SK-N-SH treated with all-trans-retinoic acid at 6 μM for 48 hours (cell line): ENCODE measurements at regions not wholly inside any gene's neighbourhood (a gene's known extent, or its start where the extent isn't known, plus 50 kb on each side); places are given as distances from the start of the nearest gene placed in this dataset.

ENCODE experiments used
- ATAC-seq: fragments of 200-7000 bp; cut with Tn5 transposase; 3 replicates; pipeline ENCODE4 v1.9.1; 2020; ENCODE audit warnings: mild to moderate bottlenecking, moderate library complexity
- ARNTL ChIP-seq: fragments of 450-650 bp; formaldehyde crosslinking; IDR thresholded peaks from 2 replicates; pipeline ENCODE4 v1.5.0; 2020; ENCODE audit warnings: low read depth, mild to moderate bottlenecking, moderate library complexity, borderline replicate concordance
- CSDC2 ChIP-seq: fragments of 250-450 bp; sonication (Bioruptor Pico); IDR thresholded peaks from 2 replicates; pipeline ENCODE4 v1.5.0; 2020; ENCODE audit warnings: mild to moderate bottlenecking, moderate library complexity
- CSRNP3 ChIP-seq: fragments of 250-450 bp; sonication (Bioruptor Pico); IDR thresholded peaks from 2 replicates; pipeline ENCODE4 v1.5.1; 2021; ENCODE audit warnings: mild to moderate bottlenecking, moderate library complexity
- ESRRG ChIP-seq: fragments of 250-450 bp; sonication (Bioruptor Pico); IDR thresholded peaks from 2 replicates; pipeline ENCODE4 v1.6.1; 2021; ENCODE audit warnings: mild to moderate bottlenecking
- GLIS3 ChIP-seq: fragments of 250-450 bp; sonication (Bioruptor Pico); IDR thresholded peaks from 2 replicates; pipeline ENCODE4 v1.5.0; 2020; ENCODE audit warnings: mild to moderate bottlenecking, moderate library complexity
- ISL1 ChIP-seq: fragments of 250-450 bp; sonication (Bioruptor Pico); IDR thresholded peaks from 2 replicates; pipeline ENCODE4 v2.1.2; 2022; ENCODE audit warnings: mild to moderate bottlenecking, moderate library complexity
- OSR1 ChIP-seq: fragments of 250-450 bp; sonication (Bioruptor Pico); IDR thresholded peaks from 2 replicates; pipeline ENCODE4 v1.8.0; 2022; ENCODE audit warnings: moderate library complexity, mild to moderate bottlenecking, inconsistent platforms
- PATZ1 ChIP-seq: fragments of 250-450 bp; sonication (Bioruptor Pico); IDR thresholded peaks from 2 replicates; pipeline ENCODE4 v1.8.0; 2020; ENCODE audit warnings: mild to moderate bottlenecking, moderate library complexity, borderline replicate concordance
- PPARA ChIP-seq: fragments of 250-450 bp; sonication (Bioruptor Pico); IDR thresholded peaks from 2 replicates; pipeline ENCODE4 v1.5.0; 2020; ENCODE audit warnings: mild to moderate bottlenecking, borderline replicate concordance
- RARB ChIP-seq: fragments of 250-450 bp; sonication (Bioruptor Pico); IDR thresholded peaks from 2 replicates; pipeline ENCODE4 v1.8.0; 2021; ENCODE audit warnings: mild to moderate bottlenecking, moderate library complexity
- SNAI2 ChIP-seq: fragments of 250-450 bp; sonication (Bioruptor Pico); IDR thresholded peaks from 2 replicates; pipeline ENCODE4 v1.5.0; 2020; ENCODE audit warnings: mild to moderate bottlenecking, moderate library complexity
- TOX ChIP-seq: fragments of 250-450 bp; sonication (Bioruptor Pico); IDR thresholded peaks from 2 replicates; pipeline ENCODE4 v1.8.0; 2021; ENCODE audit warnings: mild to moderate bottlenecking, moderate library complexity, borderline replicate concordance
- ZC3H10 ChIP-seq: fragments of 250-450 bp; sonication (Bioruptor Pico); IDR thresholded peaks from 2 replicates; pipeline ENCODE4 v1.5.1; 2021; ENCODE audit warnings: mild to moderate bottlenecking, moderate library complexity
- ZFP30 ChIP-seq: fragments of 450-650 bp; formaldehyde crosslinking; IDR thresholded peaks from 2 replicates; pipeline ENCODE4 v1.5.0; 2022; ENCODE audit warnings: mild to moderate bottlenecking, moderate library complexity
- ZNF565 ChIP-seq: fragments of 450-650 bp; formaldehyde crosslinking; conservative IDR thresholded peaks from 2 replicates; pipeline ENCODE4 v1.5.0; 2020; ENCODE audit warnings: low read depth, mild to moderate bottlenecking, moderate library complexity
- ZNF70 ChIP-seq: fragments of 450-650 bp; formaldehyde crosslinking; IDR thresholded peaks from 2 replicates; pipeline ENCODE4 v1.5.0; 2020; ENCODE audit warnings: mild to moderate bottlenecking, moderate library complexity
- ZNF8 ChIP-seq: fragments of 450-650 bp; formaldehyde crosslinking; IDR thresholded peaks from 2 replicates; pipeline ENCODE4 v1.5.0; 2020; ENCODE audit warnings: mild to moderate bottlenecking, moderate library complexity
- TF ChIP-seq, protein P1 (sequence below): fragments of 250-450 bp; sonication (Bioruptor Pico); IDR thresholded peaks from 2 replicates; pipeline ENCODE4 v1.5.0; 2020; ENCODE audit warnings: mild to moderate bottlenecking, moderate library complexity
- TF ChIP-seq, protein P2 (sequence below): fragments of 250-450 bp; sonication (Bioruptor Pico); IDR thresholded peaks from 2 replicates; pipeline ENCODE4 v1.5.1; 2020; ENCODE audit warnings: low read depth, mild to moderate bottlenecking, moderate library complexity
- TF ChIP-seq, protein P3 (sequence below): fragments of 250-450 bp; sonication (Bioruptor Pico); IDR thresholded peaks from 2 replicates; pipeline ENCODE4 v1.8.0; 2021; ENCODE audit warnings: low read depth, mild to moderate bottlenecking, moderate library complexity, borderline replicate concordance

- TF ChIP-seq CSRNP3 (no peak), ISL1 (peak; percentile 32; the same call in 1 of the 2 replicates)
- ATAC-seq: peak; percentile 88
Measured at GRCh38 chr4:106816496-106816895, 219.6 kb downstream of the DKK2 start.

- TF ChIP-seq ZC3H10 (CRISPR knock-in tag) (no peak), ISL1 (no peak), ZNF70 (CRISPR knock-in tag) (no peak), ESRRG (CRISPR knock-in tag) (no peak), PATZ1 (CRISPR knock-in tag) (no peak), TOX (CRISPR knock-in tag) (no peak), PPARA (CRISPR knock-in tag) (no peak), CSRNP3 (no peak), RARB (CRISPR knock-in tag) (no peak), ARNTL (CRISPR knock-in tag) (no peak), ZNF8 (CRISPR knock-in tag) (no peak), OSR1 (no peak), GLIS3 (CRISPR knock-in tag) (no peak), ZNF565 (no peak), ZFP30 (CRISPR knock-in tag) (no peak), CSDC2 (CRISPR knock-in tag) (no peak)
- TF ChIP-seq, protein P1, sequence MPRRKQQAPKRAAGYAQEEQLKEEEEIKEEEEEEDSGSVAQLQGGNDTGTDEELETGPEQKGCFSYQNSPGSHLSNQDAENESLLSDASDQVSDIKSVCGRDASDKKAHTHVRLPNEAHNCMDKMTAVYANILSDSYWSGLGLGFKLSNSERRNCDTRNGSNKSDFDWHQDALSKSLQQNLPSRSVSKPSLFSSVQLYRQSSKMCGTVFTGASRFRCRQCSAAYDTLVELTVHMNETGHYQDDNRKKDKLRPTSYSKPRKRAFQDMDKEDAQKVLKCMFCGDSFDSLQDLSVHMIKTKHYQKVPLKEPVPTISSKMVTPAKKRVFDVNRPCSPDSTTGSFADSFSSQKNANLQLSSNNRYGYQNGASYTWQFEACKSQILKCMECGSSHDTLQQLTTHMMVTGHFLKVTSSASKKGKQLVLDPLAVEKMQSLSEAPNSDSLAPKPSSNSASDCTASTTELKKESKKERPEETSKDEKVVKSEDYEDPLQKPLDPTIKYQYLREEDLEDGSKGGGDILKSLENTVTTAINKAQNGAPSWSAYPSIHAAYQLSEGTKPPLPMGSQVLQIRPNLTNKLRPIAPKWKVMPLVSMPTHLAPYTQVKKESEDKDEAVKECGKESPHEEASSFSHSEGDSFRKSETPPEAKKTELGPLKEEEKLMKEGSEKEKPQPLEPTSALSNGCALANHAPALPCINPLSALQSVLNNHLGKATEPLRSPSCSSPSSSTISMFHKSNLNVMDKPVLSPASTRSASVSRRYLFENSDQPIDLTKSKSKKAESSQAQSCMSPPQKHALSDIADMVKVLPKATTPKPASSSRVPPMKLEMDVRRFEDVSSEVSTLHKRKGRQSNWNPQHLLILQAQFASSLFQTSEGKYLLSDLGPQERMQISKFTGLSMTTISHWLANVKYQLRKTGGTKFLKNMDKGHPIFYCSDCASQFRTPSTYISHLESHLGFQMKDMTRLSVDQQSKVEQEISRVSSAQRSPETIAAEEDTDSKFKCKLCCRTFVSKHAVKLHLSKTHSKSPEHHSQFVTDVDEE (CRISPR knock-in tag): no peak
- TF ChIP-seq, protein P2, sequence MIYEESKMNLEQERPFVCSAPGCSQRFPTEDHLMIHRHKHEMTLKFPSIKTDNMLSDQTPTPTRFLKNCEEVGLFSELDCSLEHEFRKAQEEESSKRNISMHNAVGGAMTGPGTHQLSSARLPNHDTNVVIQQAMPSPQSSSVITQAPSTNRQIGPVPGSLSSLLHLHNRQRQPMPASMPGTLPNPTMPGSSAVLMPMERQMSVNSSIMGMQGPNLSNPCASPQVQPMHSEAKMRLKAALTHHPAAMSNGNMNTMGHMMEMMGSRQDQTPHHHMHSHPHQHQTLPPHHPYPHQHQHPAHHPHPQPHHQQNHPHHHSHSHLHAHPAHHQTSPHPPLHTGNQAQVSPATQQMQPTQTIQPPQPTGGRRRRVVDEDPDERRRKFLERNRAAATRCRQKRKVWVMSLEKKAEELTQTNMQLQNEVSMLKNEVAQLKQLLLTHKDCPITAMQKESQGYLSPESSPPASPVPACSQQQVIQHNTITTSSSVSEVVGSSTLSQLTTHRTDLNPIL (CRISPR knock-in tag): no peak
- TF ChIP-seq, protein P3, sequence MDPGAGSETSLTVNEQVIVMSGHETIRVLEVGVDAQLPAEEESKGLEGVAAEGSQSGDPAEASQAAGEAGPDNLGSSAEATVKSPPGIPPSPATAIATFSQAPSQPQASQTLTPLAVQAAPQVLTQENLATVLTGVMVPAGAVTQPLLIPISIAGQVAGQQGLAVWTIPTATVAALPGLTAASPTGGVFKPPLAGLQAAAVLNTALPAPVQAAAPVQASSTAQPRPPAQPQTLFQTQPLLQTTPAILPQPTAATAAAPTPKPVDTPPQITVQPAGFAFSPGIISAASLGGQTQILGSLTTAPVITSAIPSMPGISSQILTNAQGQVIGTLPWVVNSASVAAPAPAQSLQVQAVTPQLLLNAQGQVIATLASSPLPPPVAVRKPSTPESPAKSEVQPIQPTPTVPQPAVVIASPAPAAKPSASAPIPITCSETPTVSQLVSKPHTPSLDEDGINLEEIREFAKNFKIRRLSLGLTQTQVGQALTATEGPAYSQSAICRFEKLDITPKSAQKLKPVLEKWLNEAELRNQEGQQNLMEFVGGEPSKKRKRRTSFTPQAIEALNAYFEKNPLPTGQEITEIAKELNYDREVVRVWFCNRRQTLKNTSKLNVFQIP (CRISPR knock-in tag): no peak
- ATAC-seq: no peak
Measured at GRCh38 chr4:106810122-106810521, 226.0 kb downstream of the DKK2 start.

DNA sequence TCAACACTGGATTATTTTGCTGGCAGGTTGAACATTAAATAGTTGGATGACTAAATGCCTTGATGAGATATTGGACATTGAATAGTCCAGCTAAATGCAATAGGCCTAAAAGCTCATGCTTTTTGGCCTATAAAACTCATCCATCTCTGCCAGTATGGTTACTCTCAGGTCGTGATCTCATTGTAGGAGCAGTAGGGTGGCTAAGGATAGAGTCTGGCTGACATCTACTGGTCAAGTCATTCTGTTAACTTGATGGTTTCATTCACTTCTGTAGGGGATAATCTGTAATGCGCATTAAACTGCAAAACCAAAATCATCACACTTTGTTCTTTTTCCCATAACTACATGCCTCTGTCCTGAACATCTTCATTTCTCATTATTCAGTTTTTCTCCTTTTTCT lies 227.0 kb downstream of the DKK2 start:
- TF ChIP-seq SNAI2 (CRISPR knock-in tag): no peak
- TF ChIP-seq ISL1: no peak
- TF ChIP-seq, protein P1 (CRISPR knock-in tag): no peak
- no peak for TF ChIP-seq ARNTL (CRISPR knock-in tag)
- no peak for TF ChIP-seq ESRRG (CRISPR knock-in tag)
- no peak for TF ChIP-seq PATZ1 (CRISPR knock-in tag)
- no peak for TF ChIP-seq TOX (CRISPR knock-in tag)
- peak; percentile 81 for ATAC-seq
